Sciatic nerve (tissue), 2 donors: ENCODE measurements at regions not wholly inside any gene's neighbourhood (a gene's known extent, or its start where the extent isn't known, plus 50 kb on each side); places are given as distances from the start of the nearest gene placed in this dataset.
"Not testable (repeated sequence)": the region's sequence is repeated elsewhere in the genome, so short reads cannot be mapped to it uniquely, and the experiment has no call there.

Experiments used
- ATAC-seq: fragments of 200-7000 bp; cut with Tn5 transposase; one replicate; pipeline ENCODE4 v1.9.1; 2020; ENCODE audit warnings: mild to moderate bottlenecking, moderate library complexity
- DNase-seq: peaks from one replicate; pipeline ENCODE4 v3.0.0-alpha.2; 2020; ENCODE audit warnings: low spot score
- intact Hi-C: fragments of 100-400 bp; cut with DNase I; formaldehyde crosslinking; loops from one replicate; pipeline ENCODE4 v1.14.2; 2022
- donor health status: DM: no; HTN: no; CAD: no.
- donor health status: DM: no; HTN: no; CAD: no.

DNA sequence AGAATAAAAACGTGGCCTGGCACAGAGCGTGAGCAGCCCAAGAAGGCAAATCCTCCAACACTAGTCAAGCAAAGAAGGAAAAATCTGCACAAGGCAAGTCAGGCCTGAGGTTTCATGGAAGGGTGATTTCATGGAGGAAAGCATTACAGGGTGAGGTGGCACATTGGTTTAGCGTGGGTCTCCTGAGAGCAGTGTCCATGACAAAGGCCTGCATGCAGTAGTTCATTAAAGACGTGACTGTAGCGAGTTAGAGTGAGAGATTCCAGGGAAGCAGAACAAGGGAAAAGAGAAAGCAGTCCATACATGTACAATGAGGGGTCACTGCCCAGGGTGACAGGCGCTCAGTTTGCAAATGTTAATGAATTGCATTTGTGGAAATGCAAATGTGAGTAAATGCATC lies 285.0 kb upstream of the ERCC4 start:
- no peak for DNase-seq
- intact Hi-C loops = no loop called here
- no peak for ATAC-seq

DNA sequence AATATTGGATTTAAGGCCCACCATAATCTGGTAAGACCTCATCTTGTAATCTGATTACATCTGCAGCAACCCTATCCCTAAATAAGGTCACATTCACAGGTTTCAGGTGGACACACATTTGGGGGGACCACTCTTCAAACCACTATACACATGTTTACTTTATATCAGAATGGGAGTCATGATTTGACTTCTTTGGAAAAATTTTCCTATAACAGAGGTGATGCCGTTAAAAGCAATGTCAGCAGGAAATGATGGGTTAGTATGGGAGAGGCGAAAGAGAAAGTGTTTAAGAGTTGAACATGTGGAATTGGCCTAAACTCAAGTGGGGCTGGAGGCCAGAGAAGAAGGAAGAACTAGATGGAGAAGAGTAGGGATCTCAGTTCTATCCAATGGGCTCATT lies 281.7 kb upstream of the ERCC4 start:
- DNase-seq (no peak), ATAC-seq (no peak)
- intact Hi-C loops = no loop called here

DNA sequence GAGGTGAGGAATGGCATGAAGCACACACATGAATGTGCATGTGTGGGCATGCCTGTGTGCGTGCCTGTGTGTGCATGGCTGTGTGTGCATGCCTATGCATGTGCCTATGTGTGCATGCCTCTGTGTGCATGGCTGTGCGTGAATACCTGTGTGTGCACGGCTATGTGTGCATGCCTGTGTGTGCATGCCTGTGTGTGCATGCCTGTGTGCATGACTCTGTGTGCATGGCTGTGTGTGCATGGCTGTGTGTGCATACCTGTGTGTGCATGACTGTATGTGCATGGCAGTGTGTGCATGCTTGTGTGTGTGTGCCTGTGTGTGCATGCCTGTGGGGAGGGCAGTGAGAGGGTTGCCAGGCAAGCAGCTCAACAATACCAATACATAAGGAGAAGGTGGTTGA lies 276.5 kb upstream of the ERCC4 start:
- intact Hi-C loops = no loop called here
- DNase-seq (no peak), ATAC-seq (no peak)

DNA sequence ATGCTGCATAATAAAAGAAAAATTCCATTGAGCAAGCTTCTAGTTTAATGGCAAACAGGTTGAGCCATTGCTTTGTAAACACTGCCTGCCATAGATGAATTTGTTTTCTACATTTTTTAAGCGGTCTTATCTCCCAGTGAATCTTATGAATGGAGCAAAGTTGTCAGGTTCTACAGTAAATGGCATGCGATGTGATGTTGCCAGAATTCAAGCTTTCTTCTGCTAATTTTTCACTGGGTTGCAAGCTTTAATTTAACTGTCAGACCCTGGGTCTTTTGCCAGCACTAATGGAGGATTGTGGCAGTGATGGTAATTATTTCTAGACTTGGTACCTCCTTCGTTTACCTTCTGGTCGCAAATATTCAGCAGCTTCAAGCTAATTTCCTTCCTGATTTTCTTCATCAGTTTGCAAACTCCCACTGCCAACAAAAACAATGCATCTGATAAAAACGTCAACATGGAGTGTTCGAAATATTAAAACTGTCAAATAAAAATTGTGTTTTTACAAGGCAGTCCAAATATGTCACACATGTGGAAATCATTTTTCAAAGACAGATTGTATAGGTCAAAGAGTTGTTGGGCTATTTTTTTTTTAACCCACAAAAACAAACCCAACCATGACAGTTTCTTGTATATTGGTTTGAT lies 274.2 kb upstream of the ERCC4 start:
- no peak for ATAC-seq
- DNase-seq = no peak
- intact Hi-C loops = no loop called here

DNA sequence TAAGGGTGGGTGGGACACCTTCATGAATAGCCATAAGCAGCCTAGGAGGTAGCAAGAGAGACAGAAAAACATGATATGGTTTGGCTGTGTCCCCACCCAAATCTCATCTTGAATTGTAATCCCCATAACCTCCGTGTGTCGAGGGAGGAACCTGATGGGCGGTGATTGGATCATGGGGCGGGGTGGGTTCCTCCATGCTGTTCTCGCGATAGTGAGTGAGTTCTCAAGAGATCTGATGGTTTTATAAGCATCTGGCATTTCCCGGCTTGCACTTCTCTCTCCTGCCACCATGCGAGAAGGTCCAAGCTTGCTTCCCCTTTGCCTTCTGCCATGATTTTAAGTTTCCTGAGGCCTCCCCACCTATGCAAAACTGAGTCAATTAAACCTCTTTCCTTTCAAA lies 259.1 kb upstream of the ERCC4 start:
- intact Hi-C loops = no loop called here
- no peak for ATAC-seq
- DNase-seq = no peak

DNA sequence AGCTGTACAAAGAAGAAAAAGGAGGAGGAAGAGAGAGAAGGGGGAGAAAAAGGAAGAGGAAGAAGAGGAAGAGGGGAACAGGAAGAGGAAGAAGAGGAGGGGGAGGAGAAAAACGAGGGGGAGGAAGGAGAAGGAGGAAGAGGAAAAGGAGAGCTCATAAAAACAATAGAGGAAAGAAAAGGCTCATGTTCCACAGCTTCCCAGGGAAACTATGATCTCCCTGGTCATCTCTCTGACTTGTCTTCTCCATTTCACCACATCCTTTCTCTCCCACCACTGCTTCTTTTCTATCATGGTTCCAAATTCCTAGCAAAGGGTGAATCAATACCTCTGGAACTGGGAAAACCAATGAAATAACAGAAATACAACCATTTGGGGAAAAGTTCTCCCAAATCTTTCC lies 254.1 kb upstream of the ERCC4 start:
- no peak for DNase-seq
- intact Hi-C loops = no loop called here
- ATAC-seq = no peak

DNA sequence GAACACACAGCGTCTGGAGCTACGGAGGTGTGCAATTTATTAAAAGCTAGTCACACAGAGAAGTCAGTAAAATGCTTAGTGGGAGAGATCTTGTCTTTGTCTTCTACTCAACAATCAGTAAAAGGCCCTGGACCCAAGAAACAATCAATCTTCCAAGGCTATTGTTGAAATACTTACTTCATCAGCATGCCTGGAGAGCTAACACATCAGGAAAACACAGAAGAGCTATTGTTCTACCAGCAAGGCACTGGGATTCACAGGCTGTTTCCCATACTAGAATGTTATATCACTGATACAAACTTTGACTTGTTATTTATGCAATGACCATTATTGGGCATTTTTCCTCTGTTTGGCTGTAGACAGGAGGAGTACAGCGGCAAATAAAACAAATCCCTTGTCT lies 247.8 kb upstream of the ERCC4 start:
- intact Hi-C loops = no loop called here
- ATAC-seq = no peak
- no peak for DNase-seq

DNA sequence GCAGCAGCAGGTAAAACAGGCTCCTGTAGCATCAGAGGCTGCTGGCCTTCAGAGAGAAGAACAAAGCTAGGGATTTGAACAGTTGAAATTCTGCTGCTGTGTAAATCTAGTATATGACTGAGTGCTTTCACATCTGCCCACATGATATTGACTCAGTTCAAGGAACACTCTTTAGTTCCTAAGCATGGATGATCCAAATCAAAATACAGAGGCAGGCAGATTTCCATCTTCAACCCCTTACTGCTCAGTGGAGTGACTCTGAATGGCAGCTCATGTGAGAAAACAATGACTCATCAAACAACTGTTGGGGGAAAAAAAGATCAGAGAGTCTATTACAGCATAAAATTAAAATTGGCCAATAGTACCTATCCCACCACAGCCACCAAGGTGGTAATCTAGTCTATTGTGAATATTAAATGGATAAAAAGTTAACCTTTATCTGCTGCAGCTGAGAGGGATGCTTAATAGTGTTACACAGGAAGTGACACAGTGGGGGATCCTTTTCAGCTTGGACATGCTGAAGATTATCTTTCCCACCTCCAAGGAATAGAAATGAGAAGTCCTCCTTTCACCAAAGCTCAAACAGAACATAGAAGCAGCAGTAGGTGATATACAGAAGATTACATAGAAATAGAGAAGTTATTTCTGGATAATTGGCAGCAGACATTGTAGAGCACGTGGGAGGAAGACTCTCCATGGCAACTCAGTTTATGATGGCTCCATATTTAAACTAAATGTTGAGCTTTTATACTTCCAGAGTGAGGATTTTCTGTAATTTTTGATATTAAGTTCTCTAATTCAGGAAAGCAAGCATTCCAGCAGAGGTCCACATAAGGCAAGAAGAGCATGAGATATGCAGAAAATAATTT lies 239.7 kb upstream of the ERCC4 start:
- intact Hi-C loops = no loop called here
- DNase-seq (no peak), ATAC-seq (no peak)

DNA sequence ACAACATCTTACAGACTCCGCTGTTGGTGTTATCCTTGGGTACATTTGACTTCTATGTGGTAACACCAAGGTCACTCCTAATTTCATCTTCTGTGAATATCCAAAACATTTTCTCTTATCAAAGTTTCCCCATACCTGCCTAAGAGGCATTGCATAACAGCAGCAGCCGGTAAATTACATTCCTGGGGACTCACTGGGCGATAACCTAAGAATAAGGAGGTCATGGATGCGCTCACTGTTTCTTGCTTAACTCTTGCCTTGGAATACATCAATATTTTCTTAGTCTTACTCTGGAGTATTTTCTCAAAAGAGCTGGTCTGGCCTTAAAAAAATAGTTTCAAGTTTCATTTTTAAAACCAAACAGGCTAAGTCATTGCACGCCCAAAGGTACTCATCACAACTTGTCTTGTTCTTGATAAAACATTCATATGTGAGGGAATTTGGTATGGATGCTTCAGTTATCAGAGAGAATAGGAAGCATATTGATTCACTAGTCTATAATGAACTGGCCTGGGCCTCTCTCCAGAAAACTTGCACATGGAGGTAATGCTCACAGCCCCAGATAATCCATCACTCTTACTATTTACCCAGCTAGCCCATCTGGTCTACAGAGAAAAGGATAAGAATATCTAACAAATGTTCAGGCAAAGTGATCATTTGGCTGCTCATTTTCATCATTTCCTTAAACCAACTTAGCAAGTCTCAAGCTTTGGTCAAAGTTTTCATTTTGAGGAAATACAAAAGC lies 235.0 kb upstream of the ERCC4 start:
- ATAC-seq = no peak
- DNase-seq = no peak
- intact Hi-C loops = no loop called here

DNA sequence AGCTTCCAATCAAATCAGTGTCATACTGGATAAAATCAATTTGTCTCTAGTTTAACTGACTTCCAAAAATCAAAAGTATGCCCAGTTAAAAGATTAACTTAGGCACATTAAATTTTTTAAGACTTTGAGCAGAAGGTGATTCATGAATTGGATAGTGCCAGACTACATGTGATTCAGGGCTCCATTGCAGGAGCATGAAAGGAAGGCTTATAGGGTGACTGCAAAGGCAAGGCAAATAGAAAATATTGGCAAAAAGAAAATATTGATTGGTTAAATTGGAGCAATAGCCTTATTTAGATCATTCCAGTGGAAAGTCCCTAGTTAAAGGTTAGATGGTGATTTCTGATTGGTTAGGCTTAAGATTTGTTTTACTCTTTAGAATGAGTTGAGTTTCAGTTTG lies 223.9 kb upstream of the ERCC4 start:
- ATAC-seq (no peak), DNase-seq (no peak)
- intact Hi-C loops = no loop called here

DNA sequence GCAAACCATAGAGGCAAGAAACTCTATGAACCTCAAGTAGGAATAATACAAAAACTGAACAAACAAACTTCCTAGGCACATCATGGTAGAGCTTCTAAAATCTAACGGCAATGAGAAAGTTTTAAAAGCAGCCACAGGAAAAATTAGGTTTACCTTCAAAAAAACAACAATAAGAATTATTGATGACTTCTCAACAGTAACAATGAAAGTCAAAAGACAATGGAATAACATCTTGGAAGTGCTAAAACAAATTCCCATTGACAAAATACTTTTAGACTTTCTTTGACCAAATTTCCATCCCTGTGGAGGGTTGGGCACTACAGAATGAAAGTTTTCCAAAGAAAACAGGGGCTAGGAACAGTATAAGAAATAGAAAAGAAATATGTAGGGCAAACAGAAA lies 222.9 kb upstream of the ERCC4 start:
- intact Hi-C loops = no loop called here
- DNase-seq (no peak), ATAC-seq (no peak)

DNA sequence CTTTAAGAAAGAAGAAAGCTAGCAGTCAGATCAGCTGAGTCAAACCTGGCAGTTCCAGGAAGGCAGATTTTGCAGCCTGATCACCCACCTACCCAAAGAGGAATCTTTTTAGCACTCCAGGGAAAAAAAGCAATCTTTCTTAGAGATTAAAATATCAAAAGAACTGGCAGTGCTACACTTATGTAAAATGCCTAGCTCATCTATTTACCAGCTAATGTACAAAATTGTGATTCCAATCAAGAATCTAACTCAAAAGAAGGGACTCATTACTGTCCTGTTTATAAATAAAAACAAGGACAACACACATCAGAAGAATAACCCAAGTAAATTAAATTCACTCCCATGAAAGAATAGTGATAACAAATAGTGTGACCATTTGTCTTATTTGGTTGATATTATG lies 222.4 kb upstream of the ERCC4 start:
- ATAC-seq (no peak), DNase-seq (no peak)
- intact Hi-C loops = no loop called here

DNA sequence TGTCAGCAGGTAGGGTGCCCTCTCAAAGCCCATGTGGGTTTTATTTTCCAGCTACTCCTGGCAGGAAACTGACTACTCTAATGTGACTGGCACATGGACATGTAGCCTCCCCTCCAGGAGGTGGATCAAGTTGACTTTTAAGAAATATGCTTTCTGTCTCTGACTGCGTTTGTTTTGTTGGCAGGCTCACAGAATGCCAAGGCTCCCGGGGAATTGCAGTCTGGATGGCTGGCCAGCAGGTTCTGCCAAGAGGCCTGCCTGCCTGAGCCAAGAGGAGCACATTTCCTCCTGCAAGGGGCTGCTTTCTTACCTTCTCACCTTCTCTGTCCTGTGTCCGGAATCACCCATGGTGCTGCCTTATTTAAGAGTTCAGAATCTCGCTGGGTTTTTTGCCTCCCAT lies 217.3 kb upstream of the ERCC4 start:
- intact Hi-C loops = no loop called here
- DNase-seq (no peak), ATAC-seq (no peak)

DNA sequence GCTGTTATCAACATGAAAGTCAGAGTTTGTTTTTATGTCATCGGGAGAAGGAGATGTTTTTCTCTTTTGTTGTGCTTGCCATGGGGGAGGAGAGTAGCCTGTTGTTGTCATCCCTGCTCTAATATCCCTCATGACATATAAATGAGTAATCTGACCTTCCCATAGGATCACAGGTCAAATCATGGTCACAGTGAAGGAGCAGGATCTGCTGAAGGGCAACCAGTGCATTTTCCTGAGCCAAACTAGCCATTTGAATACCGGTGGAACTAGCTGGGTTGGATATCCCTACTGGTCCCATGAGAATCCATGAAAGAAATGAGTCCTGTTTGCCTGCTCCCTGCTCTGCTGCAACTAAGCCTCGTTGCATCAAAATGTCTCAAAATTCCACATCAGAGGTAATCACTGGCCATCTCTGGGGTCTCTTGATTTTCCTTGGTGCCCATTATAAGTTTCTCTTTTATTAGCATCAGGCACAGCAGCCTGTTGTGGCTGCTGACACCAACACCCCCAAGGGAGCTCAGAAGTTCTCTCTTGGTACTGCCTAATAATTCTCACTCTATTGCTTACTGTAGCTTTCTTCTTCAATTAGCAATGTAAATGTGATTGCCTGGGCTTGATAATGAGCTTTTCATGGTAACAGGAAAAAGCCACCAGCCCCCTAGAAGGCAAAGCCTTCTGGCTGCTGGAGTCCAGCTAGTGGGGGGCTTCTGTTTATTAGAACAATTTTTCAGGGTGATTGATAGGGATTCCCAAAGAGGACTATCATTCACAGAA lies 211.4 kb upstream of the ERCC4 start:
- intact Hi-C loops = no loop called here
- DNase-seq (no peak), ATAC-seq (no peak)

DNA sequence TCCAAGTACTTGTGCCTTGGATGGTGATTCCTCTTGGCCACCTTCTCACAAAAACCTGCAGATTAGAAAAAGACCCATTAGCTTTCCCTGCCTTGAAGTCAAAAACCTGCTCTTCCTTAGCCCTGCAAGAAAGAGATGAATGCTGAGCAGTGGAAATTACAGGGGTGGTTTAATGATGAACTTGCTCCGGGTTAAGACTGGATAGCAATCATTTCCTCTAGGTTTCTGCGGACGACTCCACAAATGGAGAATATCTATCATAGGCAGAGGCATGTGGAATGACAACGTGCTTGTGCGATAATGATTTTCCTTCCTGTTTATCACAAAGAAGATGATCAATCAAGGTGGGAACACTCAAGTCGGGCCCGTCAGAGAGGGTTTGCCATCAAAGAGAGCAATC lies 201.2 kb upstream of the ERCC4 start:
- DNase-seq = no peak
- no peak for ATAC-seq
- intact Hi-C loops = no loop called here

DNA sequence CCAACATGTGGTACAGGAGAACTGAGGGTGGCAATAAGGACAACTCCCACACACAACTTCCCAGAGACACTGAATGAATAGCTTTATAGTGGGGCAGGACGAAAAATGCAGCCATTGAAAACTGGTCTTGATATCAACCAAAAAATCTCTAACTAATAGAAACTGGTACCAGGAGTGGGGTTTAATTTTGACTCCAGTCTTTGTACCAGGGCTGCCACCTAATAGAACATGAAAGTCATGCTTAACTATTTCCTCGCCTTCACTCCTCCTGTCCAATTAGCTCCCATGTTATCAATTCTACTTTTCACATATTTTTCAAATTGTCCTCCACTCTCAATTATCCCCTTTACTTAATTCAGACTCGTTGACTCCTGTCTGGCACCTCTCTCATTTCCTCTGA lies 192.0 kb upstream of the ERCC4 start:
- intact Hi-C loops = no loop called here
- ATAC-seq (no peak), DNase-seq (no peak)

DNA sequence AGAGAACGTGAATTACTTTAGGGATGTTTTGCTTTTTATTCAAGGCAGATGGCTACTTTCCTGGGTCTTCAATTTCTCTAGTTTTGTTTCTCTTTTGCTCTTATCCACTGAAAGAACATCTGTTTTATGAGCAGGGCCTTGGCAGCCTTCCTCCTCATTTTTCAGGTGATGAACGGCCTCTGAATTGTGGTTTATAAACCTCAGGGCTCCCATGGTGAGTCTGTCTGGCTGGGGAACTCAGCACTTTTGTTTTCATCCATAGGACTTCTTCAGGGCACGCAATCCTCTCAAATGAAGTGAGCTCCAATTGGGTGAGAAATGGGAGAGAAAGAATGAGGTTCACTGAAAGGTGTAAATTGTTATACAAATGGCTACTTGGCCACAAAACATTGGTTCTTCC lies 186.4 kb upstream of the ERCC4 start:
- no peak for ATAC-seq
- intact Hi-C loops = no loop called here
- DNase-seq = no peak

DNA sequence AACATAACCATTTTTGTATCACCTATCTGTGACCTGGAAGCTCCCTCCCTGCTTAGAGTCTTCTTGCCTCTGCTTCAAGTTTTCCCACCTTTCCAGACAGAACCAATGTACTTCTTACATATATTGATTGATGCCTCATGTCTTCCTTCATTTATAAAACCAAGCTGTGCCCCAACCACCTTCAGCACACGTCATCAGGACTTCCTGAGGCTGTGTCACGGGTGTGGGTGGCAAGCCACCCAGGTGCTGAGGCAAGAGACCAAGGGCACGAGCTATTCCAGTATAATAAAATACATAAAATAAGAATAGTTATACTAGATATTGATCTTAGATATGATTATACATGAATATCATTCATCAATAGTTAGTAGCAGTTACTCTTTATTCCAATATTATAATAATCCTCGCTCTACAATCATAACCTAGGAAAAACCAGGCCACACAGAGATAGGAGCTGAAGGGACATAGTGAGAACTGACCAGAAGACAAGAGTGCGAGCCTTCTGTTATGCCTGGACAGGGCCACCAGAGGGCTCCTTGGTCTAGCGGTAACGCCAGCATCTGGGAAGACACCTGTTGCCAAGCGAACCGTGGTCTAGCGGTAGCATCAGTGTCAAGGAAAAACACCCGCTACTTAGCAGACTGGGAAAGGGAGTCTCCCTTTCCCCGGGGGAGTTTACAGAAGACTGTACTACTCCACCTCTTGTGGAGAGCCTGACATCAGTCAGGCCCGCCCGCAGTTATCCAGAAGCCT lies 180.2 kb upstream of the ERCC4 start:
- not testable (repeated sequence) for ATAC-seq
- intact Hi-C loops = loop anchor here (2.0 kb wide), 1 partner anchor 75 kb away; no protein-coding TSS in a partner anchor

DNA sequence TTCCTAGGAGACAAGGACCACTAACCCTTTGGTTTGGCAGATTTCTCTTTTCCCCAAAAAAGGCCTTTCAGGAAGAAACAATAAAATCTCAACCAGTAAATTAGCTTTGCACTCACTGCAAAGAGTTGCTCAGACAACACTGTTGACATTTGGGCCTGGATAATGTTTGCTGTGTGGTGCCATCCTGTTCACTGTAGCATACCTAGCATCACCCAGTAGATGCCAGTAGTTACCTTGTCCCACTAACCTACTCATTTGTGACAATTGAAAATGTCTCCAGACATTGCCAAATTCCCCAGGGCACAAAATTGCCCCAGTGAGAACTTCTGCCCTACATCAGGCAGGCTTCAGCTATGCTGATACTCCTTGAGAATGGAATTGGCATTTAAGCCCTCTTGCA lies 177.0 kb upstream of the ERCC4 start:
- no peak for ATAC-seq
- intact Hi-C loops = no loop called here

More for the DNA sequence above, 180.2 kb upstream of the ERCC4 start:
- not testable (repeated sequence) for DNase-seq

More for the DNA sequence above, 177.0 kb upstream of the ERCC4 start:
- DNase-seq = no peak
